AG04450 (cell line): ENCODE measurements at regions not wholly inside any gene's neighbourhood (a gene's known extent, or its start where the extent isn't known, plus 50 kb on each side); places are given as distances from the start of the nearest gene placed in this dataset.

Experiments used
- CTCF ChIA-PET: fragments of 300-600, 350-600 bp; formaldehyde crosslinking; extraction: SDS; loops from one replicate; lab custom pipeline; 2022; ENCODE audit warnings: antibody characterized with exemption, inconsistent platforms; lab: Charles Lee
- POLR2A ChIA-PET: fragments of 350-600 bp; formaldehyde crosslinking; extraction: SDS; loops from one replicate; lab custom pipeline; 2021; ENCODE audit warnings: antibody characterized with exemption, inconsistent platforms; lab: Yijun Ruan, JAX
- DNase-seq: peaks from one replicate; pipeline ENCODE4 v3.0.0-alpha.2; 2011; ENCODE audit warnings: low read depth, low spot score
- H3K27ac ChIP-seq: one replicate; pipeline ENCODE4 v1.5.1; 2012; ENCODE audit warnings: low read depth, low read length, control low read depth
- H3K27me3 ChIP-seq: one replicate; pipeline ENCODE4 v1.6.0; 2012; ENCODE audit warnings: low read length; ENCODE audit not compliant: control insufficient read depth, insufficient read depth
- H3K4me3 ChIP-seq: 2 replicates; pipeline ENCODE4 v1.5.1; 2011; ENCODE audit warnings: mild to moderate bottlenecking, low read depth, low read length, control low read depth
- H3K9me3 ChIP-seq: 2 replicates; pipeline ENCODE4 v1.5.1; 2012; ENCODE audit warnings: low read length; ENCODE audit not compliant: control insufficient read depth, insufficient read depth
- CTCF ChIP-seq: IDR thresholded peaks from 2 replicates; pipeline ENCODE4 v1.5.1; 2011; ENCODE audit warnings: low read depth, low read length, control low read depth, inconsistent platforms

DNA sequence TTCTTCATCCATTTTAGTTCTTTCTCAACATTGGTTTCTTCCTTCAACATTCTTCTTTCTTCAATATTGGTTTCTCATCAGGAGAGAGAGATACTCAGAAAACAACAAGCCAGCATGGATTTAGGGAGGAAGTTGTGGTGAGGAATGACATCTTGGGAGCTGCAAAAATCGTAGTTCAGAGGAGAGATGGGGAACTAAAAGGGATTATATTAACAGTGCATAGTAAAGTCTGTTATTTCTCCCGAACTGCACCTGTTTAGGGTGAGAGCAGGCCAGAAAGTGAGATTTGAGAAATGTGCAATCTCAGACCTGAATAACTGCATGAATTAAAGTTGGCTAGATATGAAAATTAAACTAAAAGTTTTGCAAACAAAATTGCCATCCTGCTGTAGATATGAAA, 94.5 kb downstream of the CASP12 start:
- ChIA-PET CTCF (interaction anchor here (0.6 kb wide), 1 partner anchor 1121 kb away, joined by 3 read pairs; no protein-coding TSS in a partner anchor), POLR2A (no interaction called here)
- H3K27me3 ChIP-seq = no peaks in the 10 kb centered on the region
- no peak for TF ChIP-seq CTCF
- DNase-seq = no peak
- no peak overlapping the region for H3K27ac ChIP-seq
- no peaks in the 10 kb centered on the region for H3K9me3 ChIP-seq
- H3K4me3 ChIP-seq = no peak overlapping the region

DNA sequence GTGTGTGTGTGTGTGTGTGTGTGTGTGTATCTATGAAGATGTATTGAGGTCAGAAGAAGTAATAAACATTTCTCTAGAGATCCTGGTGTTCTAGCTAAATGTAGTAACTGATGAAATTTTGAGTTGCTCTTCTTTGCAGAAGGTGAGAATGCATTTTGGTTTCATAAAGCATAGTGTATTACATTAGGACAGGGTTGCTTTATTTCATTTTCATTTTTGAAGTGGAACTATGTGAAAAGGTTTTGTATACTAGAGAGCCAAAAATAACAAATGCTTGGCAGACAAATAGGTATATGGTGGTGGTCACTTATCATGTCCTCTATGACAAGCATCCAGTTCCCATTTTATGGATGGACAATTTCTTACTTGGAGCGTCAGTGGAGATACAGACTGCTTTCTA, 99.0 kb downstream of the CASP12 start:
- TF ChIP-seq CTCF = no peak
- Histone ChIP-seq H3K27me3 (no peaks in the 10 kb centered on the region), H3K9me3 (no peaks in the 10 kb centered on the region), H3K4me3 (no peak overlapping the region), H3K27ac (no peak overlapping the region)
- ChIA-PET CTCF (no interaction called here), POLR2A (no interaction called here)
- no peak for DNase-seq

- H3K27me3 ChIP-seq = no peaks in the 10 kb centered on the region
- no peak overlapping the region for H3K27ac ChIP-seq
- ChIA-PET POLR2A (no interaction called here), CTCF (no interaction called here)
- no peak for TF ChIP-seq CTCF
- H3K4me3 ChIP-seq = no peak overlapping the region
- DNase-seq = no peak
- H3K9me3 ChIP-seq = no peaks in the 10 kb centered on the region
Measured at GRCh38 chr11:104798789-104799188, 99.5 kb downstream of the CASP12 start.

GRCh38 chr11:104796301-104796700, 102.0 kb downstream of the CASP12 start:
- no peaks in the 10 kb centered on the region for H3K9me3 ChIP-seq
- no peaks in the 10 kb centered on the region for H3K27me3 ChIP-seq
- no peak overlapping the region for H3K27ac ChIP-seq
- no peak overlapping the region for H3K4me3 ChIP-seq
- no peak for TF ChIP-seq CTCF
- POLR2A ChIA-PET = no interaction called here
- CTCF ChIA-PET = no interaction called here
- no peak for DNase-seq

DNA sequence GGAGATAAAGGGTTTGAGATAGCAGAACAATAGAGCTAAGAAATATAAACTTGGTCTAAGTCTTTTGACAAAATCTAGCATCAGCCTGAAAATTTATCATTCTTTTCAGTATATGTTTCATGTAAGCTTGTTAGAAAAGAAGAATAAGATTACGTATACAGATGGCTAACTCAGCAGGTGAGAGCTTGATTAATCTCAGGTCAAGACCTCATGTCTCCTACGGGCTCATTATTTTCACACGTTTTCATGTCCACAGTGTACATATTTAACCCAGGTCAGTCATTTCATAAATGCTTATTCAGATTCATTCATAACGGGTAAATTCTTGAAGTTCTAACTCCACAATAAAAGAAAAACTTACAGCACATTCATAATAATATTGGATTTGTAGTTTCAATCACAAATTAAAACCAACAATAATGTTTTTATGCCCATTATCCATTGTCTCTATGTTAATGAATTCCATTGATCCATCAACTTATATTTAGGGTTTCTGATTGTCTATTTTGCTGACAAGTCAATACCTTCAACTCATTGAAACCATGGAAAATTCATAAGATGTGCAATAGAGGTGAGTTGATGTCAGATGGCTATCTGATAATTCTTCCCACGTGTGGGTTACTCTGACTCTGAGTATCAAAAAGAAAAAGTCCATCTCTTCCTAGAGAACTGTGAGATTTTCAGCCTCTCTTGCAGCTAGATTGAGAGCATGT, 102.6 kb downstream of the CASP12 start:
- POLR2A ChIA-PET = no interaction called here

More for the DNA sequence above, 102.6 kb downstream of the CASP12 start:
- H3K9me3 ChIP-seq = no peaks in the 10 kb centered on the region
- DNase-seq = no peak
- no peak overlapping the region for H3K4me3 ChIP-seq
- no peak for TF ChIP-seq CTCF
- H3K27ac ChIP-seq = no peak overlapping the region
- CTCF ChIA-PET = no interaction called here
- H3K27me3 ChIP-seq = no peaks in the 10 kb centered on the region
